ENCODE measurements at regions not wholly inside any gene's neighbourhood (a gene's known extent, or its start where the extent isn't known, plus 50 kb on each side); places are given as distances from the start of the nearest gene placed in this dataset.
A peak's percentile ranks its signal among the peaks of the same experiment; 100 is the strongest.

DNA sequence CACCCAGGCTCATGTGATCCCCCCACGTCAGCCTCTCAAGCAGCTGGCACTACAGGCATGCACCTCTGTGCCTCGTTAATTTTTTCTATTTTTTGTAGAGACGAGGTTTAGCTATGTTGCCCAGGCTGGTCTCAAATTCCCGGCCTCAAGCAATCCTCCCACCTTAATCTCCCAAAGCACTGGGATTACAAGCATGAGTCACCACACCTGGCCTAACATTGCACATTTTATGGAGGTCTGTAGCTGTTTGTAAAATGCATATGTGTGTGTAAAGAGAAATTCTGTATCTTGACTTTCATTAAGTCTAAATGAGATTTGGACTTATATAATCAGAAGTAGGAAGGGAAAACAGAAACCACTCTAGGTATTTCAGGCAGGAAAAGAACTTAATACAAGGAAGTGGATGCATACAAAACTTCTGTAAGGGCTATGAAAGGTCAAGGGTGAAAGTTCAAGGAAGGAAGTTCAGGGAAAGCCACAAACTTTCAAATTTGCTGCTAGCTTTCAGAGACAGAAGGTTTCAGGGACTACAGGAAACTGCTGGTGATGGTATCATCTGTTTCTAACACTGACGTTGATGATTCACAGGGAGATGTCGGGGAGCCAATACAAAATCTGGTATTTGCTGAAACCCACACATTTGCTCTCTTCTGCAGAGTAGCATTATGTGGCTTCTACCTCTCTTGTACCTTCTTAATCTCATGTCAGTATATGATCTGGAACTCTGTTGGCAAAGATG is 209.4 kb downstream of the PIK3R1 start:
- H3K27me3 ChIP-seq (ENCODE audit: control insufficient read depth, insufficient read depth, low read length) = no peaks in the 10 kb centered on the region
- peak overlapping the region; percentile 79 to 82 for H3K27ac Mint-ChIP-seq
- TF ChIP-seq CTCF (IDR thresholded peaks at IDR 0.05) = no peak
- ATAC-seq (peak; percentile 60 to 92 (median 84)), DNase-seq (peak in 1 of 2 donors; percentile 64)
- peaks cover 19 to 35% of the 10 kb centered on the region in 2 donors for H3K4me1 Mint-ChIP-seq
- 55% methylated on average over 5 of the region's 6 CpGs for WGBS (ENCODE audit: insufficient coverage)
- peak overlapping the region; percentile 11 for H3K4me3 Mint-ChIP-seq
- H3K4me3 ChIP-seq (ENCODE audit: low read length) = no peak overlapping the region
- H3K9me3 ChIP-seq (ENCODE audit: control insufficient read depth, insufficient read depth, low read length) = no peaks in the 10 kb centered on the region
- intact Hi-C loops (cut with micrococcal nuclease) = no loop called here
- H3K36me3 ChIP-seq (ENCODE audit: control insufficient read depth, insufficient read depth, low read length) = no peaks in the 10 kb centered on the region
- no peaks in the 10 kb centered on the region for H3K36me3 Mint-ChIP-seq
- no peaks in the 10 kb centered on the region for H3K9me3 Mint-ChIP-seq
- H3K4me1 ChIP-seq (ENCODE audit: control insufficient read depth, insufficient read depth, low read length) = peaks cover 12% of the 10 kb centered on the region
- H3K27ac ChIP-seq (ENCODE audit: low read length) = peak overlapping the region; percentile 19
- no peaks in the 10 kb centered on the region for H3K27me3 Mint-ChIP-seq (ENCODE audit: low read depth in 2 of 2)

DNA sequence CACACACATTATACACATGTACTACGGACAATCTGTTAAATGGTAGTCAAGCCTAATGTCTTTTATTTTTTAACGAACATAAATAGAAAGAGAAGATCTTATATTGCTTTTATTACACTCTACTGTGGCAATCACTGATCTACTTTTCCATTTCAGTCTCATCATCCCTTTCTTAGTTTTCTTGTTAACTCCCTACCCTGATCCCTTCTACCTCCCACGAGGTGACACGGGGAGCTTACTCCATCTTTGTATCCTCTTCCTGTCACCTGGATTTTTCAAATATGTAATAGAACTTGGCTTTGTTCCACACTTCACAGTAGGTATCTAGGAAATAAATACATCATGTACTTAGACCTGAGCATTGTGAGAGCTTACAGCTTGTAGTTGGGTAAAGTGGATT is 211.0 kb downstream of the PIK3R1 start:
- H3K27ac Mint-ChIP-seq = peak overlapping the region in 1 of 2 donors; percentile 82
- no peak for ATAC-seq
- peaks cover 29 to 45% of the 10 kb centered on the region in 2 donors for H3K4me1 Mint-ChIP-seq
- no peak for DNase-seq
- Histone ChIP-seq H3K4me1 (ENCODE audit: control insufficient read depth, insufficient read depth, low read length) (peaks cover 13% of the 10 kb centered on the region), H3K4me3 (ENCODE audit: low read length) (no peak overlapping the region), H3K27ac (ENCODE audit: low read length) (no peak overlapping the region), H3K36me3 (ENCODE audit: control insufficient read depth, insufficient read depth, low read length) (no peaks in the 10 kb centered on the region), H3K27me3 (ENCODE audit: control insufficient read depth, insufficient read depth, low read length) (no peaks in the 10 kb centered on the region), H3K9me3 (ENCODE audit: control insufficient read depth, insufficient read depth, low read length) (no peaks in the 10 kb centered on the region)
- no peak for TF ChIP-seq CTCF (IDR thresholded peaks at IDR 0.05)
- no peaks in the 10 kb centered on the region for H3K9me3 Mint-ChIP-seq
- no peak overlapping the region for H3K4me3 Mint-ChIP-seq
- no peaks in the 10 kb centered on the region for H3K36me3 Mint-ChIP-seq
- H3K27me3 Mint-ChIP-seq (ENCODE audit: low read depth in 2 of 2) = no peaks in the 10 kb centered on the region
- WGBS (ENCODE audit: insufficient coverage) = 98% methylated on average over 4 of the region's 4 CpGs
- intact Hi-C loops (cut with micrococcal nuclease) = no loop called here

- H3K4me1 ChIP-seq (ENCODE audit: control insufficient read depth, insufficient read depth, low read length) = peaks cover 15% of the 10 kb centered on the region
- no peak for DNase-seq
- TF ChIP-seq CTCF (IDR thresholded peaks at IDR 0.05) = no peak
- Mint-ChIP-seq H3K4me3 (no peak overlapping the region), H3K9me3 (no peaks in the 10 kb centered on the region), H3K27me3 (ENCODE audit: low read depth in 2 of 2) (no peaks in the 10 kb centered on the region), H3K27ac (no peak overlapping the region), H3K4me1 (peaks cover 34 to 38% of the 10 kb centered on the region in 2 donors), H3K36me3 (no peaks in the 10 kb centered on the region)
- WGBS (ENCODE audit: insufficient coverage) = 95% methylated on average over 9 of the region's 9 CpGs
- no peak overlapping the region for H3K27ac ChIP-seq (ENCODE audit: low read length)
- H3K36me3 ChIP-seq (ENCODE audit: control insufficient read depth, insufficient read depth, low read length) = no peaks in the 10 kb centered on the region
- ATAC-seq = no peak
- no peaks in the 10 kb centered on the region for H3K27me3 ChIP-seq (ENCODE audit: control insufficient read depth, insufficient read depth, low read length)
- H3K4me3 ChIP-seq (ENCODE audit: low read length) = no peak overlapping the region
- H3K9me3 ChIP-seq (ENCODE audit: control insufficient read depth, insufficient read depth, low read length) = no peaks in the 10 kb centered on the region
- intact Hi-C loops (cut with micrococcal nuclease) = no loop called here
Measured at GRCh38 chr5:68428231-68428811, 212.8 kb downstream of the PIK3R1 start.
